Ammon's horn (tissue), 1 donor: ENCODE measurements at regions not wholly inside any gene's neighbourhood (a gene's known extent, or its start where the extent isn't known, plus 50 kb on each side); places are given as distances from the start of the nearest gene placed in this dataset.

ENCODE experiments used
- DNase-seq: peaks from one replicate; pipeline ENCODE4 v3.0.0-alpha.2; 2016; ENCODE audit warnings: low spot score

- no peak for DNase-seq
Observed at GRCh38 chr10:78319841-78320240, 286.2 kb downstream of the RPS24 start.

GRCh38 chr10:78320506-78320905, 286.8 kb downstream of the RPS24 start:
- DNase-seq, result no peak

GRCh38 chr10:78321000-78321399, 287.3 kb downstream of the RPS24 start:
- no peak for DNase-seq

GRCh38 chr10:78321500-78321899, 287.8 kb downstream of the RPS24 start:
- DNase-seq, result no peak

GRCh38 chr10:78326372-78326771, 292.7 kb downstream of the RPS24 start:
- no peak for DNase-seq

GRCh38 chr10:78327778-78328591, 294.3 kb downstream of the RPS24 start:
- no peak for DNase-seq

GRCh38 chr10:78328592-78329404, 295.1 kb downstream of the RPS24 start:
- no peak for DNase-seq

GRCh38 chr10:78330884-78331283, 297.2 kb downstream of the RPS24 start:
- DNase-seq, result no peak

GRCh38 chr10:78331391-78331922, 297.8 kb downstream of the RPS24 start:
- DNase-seq, result peak; percentile 31

GRCh38 chr10:78332012-78332411, 298.3 kb downstream of the RPS24 start:
- DNase-seq, result peak; percentile 29

- no peak for DNase-seq
Observed at GRCh38 chr10:78332657-78333056, 299.0 kb downstream of the RPS24 start.

GRCh38 chr10:78333362-78334143, 299.9 kb downstream of the RPS24 start:
- DNase-seq, result no peak

- DNase-seq, result no peak
Observed at GRCh38 chr10:78335371-78335690, 301.7 kb downstream of the RPS24 start.

- DNase-seq, result peak; percentile 54
Observed at GRCh38 chr10:78335691-78336401, 302.2 kb downstream of the RPS24 start.

GRCh38 chr10:78336402-78336791, 302.7 kb downstream of the RPS24 start:
- no peak for DNase-seq

GRCh38 chr10:78337016-78337415, 303.4 kb downstream of the RPS24 start:
- no peak for DNase-seq

- no peak for DNase-seq
Observed at GRCh38 chr10:78337646-78338391, 304.2 kb downstream of the RPS24 start.

- no peak for DNase-seq
Observed at GRCh38 chr10:78338717-78339116, 305.1 kb downstream of the RPS24 start.

GRCh38 chr10:78339251-78339650, 305.6 kb downstream of the RPS24 start:
- peak; percentile 62 for DNase-seq

GRCh38 chr10:78341953-78342614, 308.4 kb downstream of the RPS24 start:
- DNase-seq, result no peak
